Mucosa of descending colon (tissue), 3 donors: ENCODE measurements at regions not wholly inside any gene's neighbourhood (a gene's known extent, or its start where the extent isn't known, plus 50 kb on each side); places are given as distances from the start of the nearest gene placed in this dataset.
"Not testable (repeated sequence)": the region's sequence is repeated elsewhere in the genome, so short reads cannot be mapped to it uniquely, and the experiment has no call there.

Source experiments
- ATAC-seq: fragments of 200-7000 bp; cut with Tn5 transposase; one replicate; pipeline ENCODE4 v1.9.1; 2020; ENCODE audit warnings: mild to moderate bottlenecking, moderate library complexity
- DNase-seq, 3 donors: peaks; one replicate each; pipeline ENCODE4 v3.0.0-alpha.2; 2020
- H3K36me3 ChIP-seq: fragments of 200-600 bp; one replicate; pipeline ENCODE4 v1.8.0; 2021; ENCODE audit warnings: low read depth, mild to moderate bottlenecking
- H3K4me1 ChIP-seq: fragments of 200-600 bp; one replicate; pipeline ENCODE4 v1.8.0; 2021; ENCODE audit warnings: low read depth, mild to moderate bottlenecking
- H3K4me3 ChIP-seq: fragments of 200-600 bp; one replicate; pipeline ENCODE4 v1.8.0; 2021; ENCODE audit warnings: mild to moderate bottlenecking
- H3K9me3 ChIP-seq: fragments of 200-600 bp; one replicate; pipeline ENCODE4 v1.8.0; 2021; ENCODE audit warnings: mild to moderate bottlenecking
- CTCF ChIP-seq: fragments of 200-600 bp; IDR thresholded peaks from one replicate; pipeline ENCODE4 v1.8.0; 2022; ENCODE audit warnings: antibody characterized with exemption, mild to moderate bottlenecking
- intact Hi-C, 2 donors: fragments of 100-400 bp; cut with DNase I in 1 of 2; cut with micrococcal nuclease in 1 of 2; formaldehyde crosslinking; loops; one replicate each; pipeline versions ENCODE4 v1.11.0 to v1.11.1; 2022; cut with DNase I, micrococcal nuclease
- donor health status: DM: no; HTN: no; CAD: no; lungs with moderate emphysema.
- donor health status: DM: no; HTN: no; CAD: no.
- donor health status: DM: no; HTN: yes; CAD: no.

GRCh38 chr2:65576278-65576677 is 143.9 kb upstream of the SPRED2 start:
- DNase-seq (no peak), ATAC-seq (no peak)
- H3K4me1 ChIP-seq: no peaks in the 10 kb centered on the region
- intact Hi-C loops: no loop called here
- H3K36me3 ChIP-seq: no peaks in the 10 kb centered on the region
- H3K9me3 ChIP-seq: no peaks in the 10 kb centered on the region
- H3K4me3 ChIP-seq: no peak overlapping the region
- no peak for TF ChIP-seq CTCF

- DNase-seq (no peak), ATAC-seq (no peak)
- H3K4me1 ChIP-seq: no peaks in the 10 kb centered on the region
- H3K4me3 ChIP-seq: no peak overlapping the region
- TF ChIP-seq CTCF: no peak
- intact Hi-C loops: no loop called here
- H3K36me3 ChIP-seq: no peaks in the 10 kb centered on the region
- H3K9me3 ChIP-seq: no peaks in the 10 kb centered on the region
Measured at GRCh38 chr2:65574993-65575392, 142.6 kb upstream of the SPRED2 start.

- DNase-seq, H3K4me1 ChIP-seq, intact Hi-C loops, H3K36me3 ChIP-seq, H3K9me3 ChIP-seq, H3K4me3 ChIP-seq, ATAC-seq: not testable (repeated sequence)
Measured at GRCh38 chr2:65568656-65569440, 136.4 kb upstream of the SPRED2 start.

GRCh38 chr2:65566617-65567016 is 134.2 kb upstream of the SPRED2 start:
- no peak for TF ChIP-seq CTCF
- intact Hi-C loops: no loop called here
- Histone ChIP-seq H3K36me3 (no peaks in the 10 kb centered on the region), H3K9me3 (no peaks in the 10 kb centered on the region), H3K4me1 (no peaks in the 10 kb centered on the region), H3K4me3 (no peak overlapping the region)
- ATAC-seq (no peak), DNase-seq (no peak)

- no peak for TF ChIP-seq CTCF
- intact Hi-C loops: no loop called here
- Histone ChIP-seq H3K4me1 (no peaks in the 10 kb centered on the region), H3K9me3 (no peaks in the 10 kb centered on the region), H3K36me3 (no peaks in the 10 kb centered on the region), H3K4me3 (no peak overlapping the region)
- ATAC-seq (peak; percentile 79), DNase-seq (peak in 2 of 3 donors; percentile 24 to 33)
Measured at GRCh38 chr2:65565681-65566080, 133.3 kb upstream of the SPRED2 start.

- Histone ChIP-seq H3K9me3 (no peaks in the 10 kb centered on the region), H3K36me3 (no peaks in the 10 kb centered on the region), H3K4me1 (no peaks in the 10 kb centered on the region), H3K4me3 (no peak overlapping the region)
- TF ChIP-seq CTCF: no peak
- intact Hi-C loops: no loop called here
- ATAC-seq (no peak), DNase-seq (no peak)
Measured at GRCh38 chr2:65564299-65564698, 131.9 kb upstream of the SPRED2 start.
